ENCODE measurements at regions not wholly inside any gene's neighbourhood (a gene's known extent, or its start where the extent isn't known, plus 50 kb on each side); places are given as distances from the start of the nearest gene placed in this dataset.
"Not testable (repeated sequence)": the region's sequence is repeated elsewhere in the genome, so short reads cannot be mapped to it uniquely, and the experiment has no call there.

DNA sequence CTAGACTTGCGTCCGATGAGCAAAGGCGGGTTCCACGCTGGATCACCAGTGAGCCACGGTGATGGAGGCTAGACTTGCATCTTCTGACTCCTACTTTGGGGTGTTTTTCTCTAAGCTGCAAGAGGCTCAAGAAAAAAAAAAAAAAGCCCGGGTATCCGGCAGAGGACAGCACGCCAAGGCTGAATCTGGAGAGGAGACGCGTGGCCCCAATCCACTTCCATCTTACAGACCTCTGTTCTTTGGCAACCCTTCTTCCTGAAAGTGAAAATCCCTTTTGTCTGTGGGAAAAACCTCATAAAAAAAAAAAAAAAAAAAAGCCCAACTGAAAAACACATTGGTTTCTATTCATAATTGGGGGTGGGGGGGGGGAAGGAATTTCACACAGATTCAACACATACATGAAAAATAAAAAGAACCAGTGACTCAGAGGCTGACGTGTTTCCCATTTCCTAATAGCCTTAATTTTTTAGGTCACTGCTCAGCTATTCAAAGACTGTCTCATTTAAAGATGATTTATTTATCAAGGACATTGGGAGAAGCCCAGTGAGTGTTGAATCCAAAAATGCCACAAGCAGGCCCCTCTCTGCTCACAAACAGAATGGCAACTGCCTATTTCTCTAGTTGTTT lies 258.3 kb downstream of the FOXL1 start:
- DNase-seq (ENCODE audit: low spot score), result no peak
- no peaks in the 10 kb centered on the region for H3K9me3 Mint-ChIP-seq
- H3K4me1 Mint-ChIP-seq (ENCODE audit: low read depth), result no peaks in the 10 kb centered on the region
- peaks cover 4% of the 10 kb centered on the region for H3K27me3 Mint-ChIP-seq (ENCODE audit: low read depth)
- H3K4me3 Mint-ChIP-seq (ENCODE audit: low read depth), result no peak overlapping the region
- no peak overlapping the region for H3K27ac Mint-ChIP-seq
- intact Hi-C loops (cut with micrococcal nuclease), result no loop called here
- H3K36me3 Mint-ChIP-seq (ENCODE audit: low read depth), result no peaks in the 10 kb centered on the region

GRCh38 chr16:86843812-86844211 lies 265.5 kb downstream of the FOXL1 start:
- Mint-ChIP-seq H3K27me3 (ENCODE audit: low read depth) (no peaks in the 10 kb centered on the region), H3K4me1 (ENCODE audit: low read depth) (no peaks in the 10 kb centered on the region), H3K36me3 (ENCODE audit: low read depth) (no peaks in the 10 kb centered on the region), H3K27ac (no peak overlapping the region), H3K4me3 (ENCODE audit: low read depth) (no peak overlapping the region), H3K9me3 (no peaks in the 10 kb centered on the region)
- intact Hi-C loops (cut with micrococcal nuclease), result no loop called here
- DNase-seq (ENCODE audit: low spot score), result no peak

- no peak for DNase-seq (ENCODE audit: low spot score)
- intact Hi-C loops (cut with micrococcal nuclease), result no loop called here
- no peaks in the 10 kb centered on the region for H3K27me3 Mint-ChIP-seq (ENCODE audit: low read depth)
- H3K9me3 Mint-ChIP-seq, result no peaks in the 10 kb centered on the region
- H3K36me3 Mint-ChIP-seq (ENCODE audit: low read depth), result no peaks in the 10 kb centered on the region
- H3K4me1 Mint-ChIP-seq (ENCODE audit: low read depth), result no peaks in the 10 kb centered on the region
- no peak overlapping the region for H3K4me3 Mint-ChIP-seq (ENCODE audit: low read depth)
- no peak overlapping the region for H3K27ac Mint-ChIP-seq
Observed at GRCh38 chr16:86844695-86845094, 266.3 kb downstream of the FOXL1 start.

DNA sequence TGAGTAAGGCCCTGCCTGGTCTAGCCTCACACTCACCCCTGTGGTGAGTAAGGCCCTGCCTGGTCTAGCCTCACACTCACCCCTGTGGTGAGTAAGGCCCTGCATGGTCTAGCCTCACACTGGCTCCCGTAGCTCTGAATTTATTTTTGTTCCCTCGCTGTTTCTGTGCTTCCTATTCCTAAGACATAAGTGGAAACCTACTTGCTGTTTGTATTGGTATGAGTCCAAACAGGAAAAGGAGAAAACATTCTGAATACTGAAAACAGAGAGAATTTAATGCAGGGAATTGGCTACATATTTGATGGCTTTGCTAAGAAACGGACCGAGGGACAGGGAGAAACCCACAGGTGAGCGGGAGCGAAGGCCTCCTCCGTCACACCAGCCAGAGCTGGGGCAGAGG lies 267.8 kb downstream of the FOXL1 start:
- Mint-ChIP-seq H3K36me3 (ENCODE audit: low read depth) (no peaks in the 10 kb centered on the region), H3K27me3 (ENCODE audit: low read depth) (no peaks in the 10 kb centered on the region), H3K4me1 (ENCODE audit: low read depth) (no peaks in the 10 kb centered on the region), H3K4me3 (ENCODE audit: low read depth) (no peak overlapping the region), H3K27ac (no peak overlapping the region), H3K9me3 (no peaks in the 10 kb centered on the region)
- intact Hi-C loops (cut with micrococcal nuclease), result no loop called here
- no peak for DNase-seq (ENCODE audit: low spot score)

- intact Hi-C loops (cut with micrococcal nuclease), result no loop called here
- Mint-ChIP-seq H3K27ac (no peak overlapping the region), H3K36me3 (ENCODE audit: low read depth) (no peaks in the 10 kb centered on the region)
Observed at GRCh38 chr16:86848821-86849220, 270.5 kb downstream of the FOXL1 start.

GRCh38 chr16:86850670-86851069 lies 272.3 kb downstream of the FOXL1 start:
- DNase-seq (ENCODE audit: low spot score), result no peak
- no peaks in the 10 kb centered on the region for H3K27me3 Mint-ChIP-seq (ENCODE audit: low read depth)
- no peaks in the 10 kb centered on the region for H3K36me3 Mint-ChIP-seq (ENCODE audit: low read depth)
- no peak overlapping the region for H3K4me3 Mint-ChIP-seq (ENCODE audit: low read depth)
- intact Hi-C loops (cut with micrococcal nuclease), result no loop called here
- no peak overlapping the region for H3K27ac Mint-ChIP-seq
- no peaks in the 10 kb centered on the region for H3K9me3 Mint-ChIP-seq
- no peaks in the 10 kb centered on the region for H3K4me1 Mint-ChIP-seq (ENCODE audit: low read depth)

More at GRCh38 chr16:86848821-86849220, 270.5 kb downstream of the FOXL1 start:
- H3K4me1 Mint-ChIP-seq (ENCODE audit: low read depth), result no peaks in the 10 kb centered on the region
- H3K27me3 Mint-ChIP-seq (ENCODE audit: low read depth), result no peaks in the 10 kb centered on the region
- no peaks in the 10 kb centered on the region for H3K9me3 Mint-ChIP-seq
- no peak overlapping the region for H3K4me3 Mint-ChIP-seq (ENCODE audit: low read depth)
- DNase-seq (ENCODE audit: low spot score), result no peak

GRCh38 chr16:86852135-86852534 lies 273.8 kb downstream of the FOXL1 start:
- no peak overlapping the region for H3K27ac Mint-ChIP-seq
- no peaks in the 10 kb centered on the region for H3K27me3 Mint-ChIP-seq (ENCODE audit: low read depth)
- DNase-seq (ENCODE audit: low spot score), result no peak
- H3K4me1 Mint-ChIP-seq (ENCODE audit: low read depth), result no peaks in the 10 kb centered on the region
- intact Hi-C loops (cut with micrococcal nuclease), result no loop called here
- H3K9me3 Mint-ChIP-seq, result no peaks in the 10 kb centered on the region
- no peaks in the 10 kb centered on the region for H3K36me3 Mint-ChIP-seq (ENCODE audit: low read depth)
- H3K4me3 Mint-ChIP-seq (ENCODE audit: low read depth), result no peak overlapping the region

DNA sequence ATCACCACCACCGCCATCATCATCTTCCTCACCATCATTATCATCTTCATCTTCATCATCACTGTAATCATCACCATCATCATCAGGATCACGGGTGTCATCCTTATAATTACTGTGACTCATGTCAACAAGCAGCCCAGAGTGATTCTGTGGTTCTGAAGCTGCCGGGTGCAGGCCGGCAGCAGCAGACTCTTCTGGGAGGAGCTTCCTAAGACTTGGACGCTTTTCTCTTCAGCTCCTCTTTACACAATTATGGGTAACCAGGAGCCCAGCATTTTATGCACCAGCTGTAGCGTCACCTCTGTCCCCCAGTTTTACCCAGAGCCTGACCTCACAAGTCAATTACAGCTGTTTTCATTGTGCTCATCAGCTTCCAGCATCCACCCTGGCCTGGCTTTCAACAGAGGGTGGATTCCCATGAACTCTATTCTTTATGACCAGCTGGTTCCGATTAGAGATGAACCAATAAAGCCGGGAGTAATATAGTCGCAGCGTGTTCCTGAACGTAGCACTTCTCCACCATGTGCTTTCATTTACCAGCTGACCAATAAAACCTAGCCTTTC lies 275.8 kb downstream of the FOXL1 start:
- DNase-seq (ENCODE audit: low spot score), result no peak
- Mint-ChIP-seq H3K4me1 (ENCODE audit: low read depth) (no peaks in the 10 kb centered on the region), H3K36me3 (ENCODE audit: low read depth) (no peaks in the 10 kb centered on the region), H3K27ac (no peak overlapping the region), H3K27me3 (ENCODE audit: low read depth) (no peaks in the 10 kb centered on the region), H3K9me3 (no peaks in the 10 kb centered on the region), H3K4me3 (ENCODE audit: low read depth) (no peak overlapping the region)
- intact Hi-C loops (cut with micrococcal nuclease), result no loop called here

DNA sequence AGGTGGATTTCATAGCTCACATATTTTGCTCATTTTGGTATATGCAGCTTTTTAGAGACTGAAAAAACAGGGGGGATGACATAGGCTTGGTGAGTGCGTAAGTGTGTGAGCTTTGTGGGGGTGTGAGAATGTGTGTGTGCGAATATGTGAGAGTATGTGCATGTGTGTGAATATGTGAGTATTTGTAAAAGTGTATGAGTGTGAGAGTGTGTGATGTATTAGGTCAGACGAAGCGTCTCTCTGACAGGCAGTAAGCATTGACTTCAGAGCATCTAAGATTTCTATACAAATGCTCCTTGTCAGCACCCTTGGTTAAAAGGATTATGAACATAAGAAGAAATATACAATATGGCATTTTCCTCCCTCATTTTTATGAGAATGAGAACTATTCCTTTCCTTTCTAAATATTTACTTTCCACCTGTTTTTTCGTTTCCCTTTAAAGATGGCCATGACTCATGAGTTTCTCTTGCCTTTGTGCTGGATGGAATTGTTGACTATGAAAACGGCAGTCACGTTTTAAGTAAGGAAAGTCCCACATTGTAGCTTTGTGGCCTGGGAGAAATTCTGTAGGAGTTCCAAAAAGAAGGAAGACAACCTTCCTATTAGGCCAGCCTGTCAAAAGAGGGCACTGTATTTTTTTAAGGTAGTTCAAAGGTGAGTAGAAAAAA lies 276.4 kb downstream of the FOXL1 start:
- intact Hi-C loops (cut with micrococcal nuclease), result no loop called here
- Mint-ChIP-seq H3K4me1 (ENCODE audit: low read depth) (no peaks in the 10 kb centered on the region), H3K27ac (no peak overlapping the region), H3K9me3 (no peaks in the 10 kb centered on the region), H3K27me3 (ENCODE audit: low read depth) (no peaks in the 10 kb centered on the region), H3K36me3 (ENCODE audit: low read depth) (no peaks in the 10 kb centered on the region), H3K4me3 (ENCODE audit: low read depth) (no peak overlapping the region)
- no peak for DNase-seq (ENCODE audit: low spot score)

- H3K4me3 Mint-ChIP-seq (ENCODE audit: low read depth), result no peak overlapping the region
- no peak for DNase-seq (ENCODE audit: low spot score)
- intact Hi-C loops (cut with micrococcal nuclease), result no loop called here
- no peaks in the 10 kb centered on the region for H3K4me1 Mint-ChIP-seq (ENCODE audit: low read depth)
- no peak overlapping the region for H3K27ac Mint-ChIP-seq
- H3K27me3 Mint-ChIP-seq (ENCODE audit: low read depth), result no peaks in the 10 kb centered on the region
- no peaks in the 10 kb centered on the region for H3K36me3 Mint-ChIP-seq (ENCODE audit: low read depth)
- H3K9me3 Mint-ChIP-seq, result no peaks in the 10 kb centered on the region
Observed at GRCh38 chr16:86856946-86857586, 278.7 kb downstream of the FOXL1 start.

GRCh38 chr16:86857807-86858206 lies 279.5 kb downstream of the FOXL1 start:
- H3K9me3 Mint-ChIP-seq, result no peaks in the 10 kb centered on the region
- no peak overlapping the region for H3K4me3 Mint-ChIP-seq (ENCODE audit: low read depth)
- H3K4me1 Mint-ChIP-seq (ENCODE audit: low read depth), result no peaks in the 10 kb centered on the region
- H3K27me3 Mint-ChIP-seq (ENCODE audit: low read depth), result no peaks in the 10 kb centered on the region
- H3K36me3 Mint-ChIP-seq (ENCODE audit: low read depth), result no peaks in the 10 kb centered on the region
- intact Hi-C loops (cut with micrococcal nuclease), result no loop called here
- H3K27ac Mint-ChIP-seq, result no peak overlapping the region
- DNase-seq (ENCODE audit: low spot score), result no peak

- Mint-ChIP-seq H3K4me3 (ENCODE audit: low read depth) (no peak overlapping the region), H3K27ac (no peak overlapping the region), H3K36me3 (ENCODE audit: low read depth) (no peaks in the 10 kb centered on the region), H3K9me3 (no peaks in the 10 kb centered on the region), H3K27me3 (ENCODE audit: low read depth) (no peaks in the 10 kb centered on the region), H3K4me1 (ENCODE audit: low read depth) (no peaks in the 10 kb centered on the region)
- intact Hi-C loops (cut with micrococcal nuclease), result no loop called here
- no peak for DNase-seq (ENCODE audit: low spot score)
Observed at GRCh38 chr16:86858501-86858900, 280.2 kb downstream of the FOXL1 start.

- intact Hi-C loops (cut with micrococcal nuclease); H3K9me3 Mint-ChIP-seq; H3K27ac Mint-ChIP-seq; H3K4me3 Mint-ChIP-seq (ENCODE audit: low read depth); H3K27me3 Mint-ChIP-seq (ENCODE audit: low read depth); H3K4me1 Mint-ChIP-seq (ENCODE audit: low read depth); H3K36me3 Mint-ChIP-seq (ENCODE audit: low read depth); DNase-seq (ENCODE audit: low spot score): not testable (repeated sequence)
Observed at GRCh38 chr16:86861270-86861858, 283.0 kb downstream of the FOXL1 start.

Measured in activated T-helper 2 cell treated with anti-CD3 and anti-CD28 coated beads, Interferon-gamma antibody, Interleukin-2, Interleukin-4, amounts not matched to agents 10 μg/mL and 5 μg/mL and 100 μg/mL, durations not matched to agents 14 hours and 24 hours and 36 hours (primary cell).